C4-2B (cell line): ENCODE measurements at regions not wholly inside any gene's neighbourhood (a gene's known extent, or its start where the extent isn't known, plus 50 kb on each side); places are given as distances from the start of the nearest gene placed in this dataset.

Experiments
- CTCF ChIP-seq: fragments of 450-650 bp; conservative IDR thresholded peaks from 2 replicates; pipeline ENCODE4 v1.5.1; 2017; ENCODE audit warnings: mild to moderate bottlenecking
- ZFX ChIP-seq: fragments of 450-650 bp; IDR thresholded peaks from 2 replicates; pipeline ENCODE4 v1.6.1; 2017

- TF ChIP-seq CTCF: no peak
- no peak for TF ChIP-seq ZFX
Observed at GRCh38 chr11:120054016-120054752, 83.7 kb downstream of the TRIM29 start.
